Adrenal gland (tissue), 5 donors: ENCODE measurements at regions not wholly inside any gene's neighbourhood (a gene's known extent, or its start where the extent isn't known, plus 50 kb on each side); places are given as distances from the start of the nearest gene placed in this dataset.

Source experiments
- POLR2A ChIP-seq, 2 donors: fragments of 450-650 bp; IDR thresholded peaks; one replicate each; pipeline ENCODE4 v1.6.1; 2017; ENCODE audit warnings: antibody characterized with exemption in 2 of 2, mild to moderate bottlenecking in 2 of 2, moderate library complexity in 1 of 2
- TF ChIP-seq, protein P1 (sequence below), 6 experiments: fragments of 450-650 bp in 4 of 6; fragments of 200-600 bp in 2 of 6; sonication (generic) in 1 of 6; IDR thresholded peaks; 1 replicate in 5 of 6; 2 replicates in 1 of 6; pipeline versions ENCODE4 v1.5.1 to v1.8.0; 2016 to 2021; ENCODE audit warnings: antibody characterized with exemption in 6 of 6, mild to moderate bottlenecking in 2 of 6, moderate library complexity in 1 of 6
- donor health status: DM: no; HTN: no; CAD: no.

DNA sequence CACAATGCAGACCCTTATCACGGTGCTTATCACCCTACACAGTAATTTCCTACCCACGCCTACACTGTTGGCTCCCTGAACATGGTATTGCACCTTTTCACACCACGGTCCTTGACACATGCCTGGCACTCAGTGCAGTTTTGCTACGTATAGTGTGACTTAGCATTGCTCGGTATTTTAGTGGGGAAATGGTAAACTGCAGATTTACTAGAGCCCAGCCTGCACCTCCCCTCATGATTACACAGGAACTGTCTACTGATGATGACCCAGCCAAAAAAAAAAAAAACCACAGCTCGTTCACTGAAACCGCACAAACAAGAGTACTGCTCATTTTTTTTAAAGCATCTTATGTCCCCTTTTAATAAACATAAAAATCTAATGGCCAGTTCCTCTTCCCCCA is 124.2 kb upstream of the ZNF746 start:
- TF ChIP-seq, protein P1, sequence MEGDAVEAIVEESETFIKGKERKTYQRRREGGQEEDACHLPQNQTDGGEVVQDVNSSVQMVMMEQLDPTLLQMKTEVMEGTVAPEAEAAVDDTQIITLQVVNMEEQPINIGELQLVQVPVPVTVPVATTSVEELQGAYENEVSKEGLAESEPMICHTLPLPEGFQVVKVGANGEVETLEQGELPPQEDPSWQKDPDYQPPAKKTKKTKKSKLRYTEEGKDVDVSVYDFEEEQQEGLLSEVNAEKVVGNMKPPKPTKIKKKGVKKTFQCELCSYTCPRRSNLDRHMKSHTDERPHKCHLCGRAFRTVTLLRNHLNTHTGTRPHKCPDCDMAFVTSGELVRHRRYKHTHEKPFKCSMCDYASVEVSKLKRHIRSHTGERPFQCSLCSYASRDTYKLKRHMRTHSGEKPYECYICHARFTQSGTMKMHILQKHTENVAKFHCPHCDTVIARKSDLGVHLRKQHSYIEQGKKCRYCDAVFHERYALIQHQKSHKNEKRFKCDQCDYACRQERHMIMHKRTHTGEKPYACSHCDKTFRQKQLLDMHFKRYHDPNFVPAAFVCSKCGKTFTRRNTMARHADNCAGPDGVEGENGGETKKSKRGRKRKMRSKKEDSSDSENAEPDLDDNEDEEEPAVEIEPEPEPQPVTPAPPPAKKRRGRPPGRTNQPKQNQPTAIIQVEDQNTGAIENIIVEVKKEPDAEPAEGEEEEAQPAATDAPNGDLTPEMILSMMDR (IDR thresholded peaks at IDR 0.05), result no peak
- TF ChIP-seq POLR2A (IDR thresholded peaks at IDR 0.05), result no peak
